Naive thymus-derived CD4-positive, alpha-beta T cell (primary cell): ENCODE measurements at regions not wholly inside any gene's neighbourhood (a gene's known extent, or its start where the extent isn't known, plus 50 kb on each side); places are given as distances from the start of the nearest gene placed in this dataset.

Experiments
- ATAC-seq: fragments of 150-1000 bp; cut with Tn5 transposase; 2 replicates; pipeline ENCODE4 v1.10.0; 2021; ENCODE audit warnings: mild to moderate bottlenecking, moderate library complexity
- CTCF ChIA-PET: fragments of 350-600 bp; sonication (Branson Sonifier 250); formaldehyde crosslinking; loops from one replicate; lab custom pipeline; 2021; ENCODE audit warnings: antibody characterized with exemption; lab: Charles Lee
- POLR2A ChIA-PET: fragments of 350-600 bp; sonication (Branson Sonifier 250); formaldehyde crosslinking; loops from one replicate; lab custom pipeline; 2021; ENCODE audit warnings: antibody characterized with exemption, inconsistent platforms; lab: Charles Lee
- DNase-seq, 9 donors: peaks; one replicate each; pipeline versions ENCODE4 v3.0.0 to v3.0.0-alpha.2; 2020 to 2022; ENCODE audit warnings: mixed read lengths in 1 of 9
- H3K27ac ChIP-seq: one replicate; pipeline ENCODE4 v1.7.0; 2013; ENCODE audit warnings: mild to moderate bottlenecking, low read depth, low read length, moderate library complexity
- H3K27me3 ChIP-seq, 2 donors: one replicate each; pipeline ENCODE4 v1.7.0; 2013; ENCODE audit warnings: low read length in 2 of 2, mild to moderate bottlenecking in 2 of 2, moderate library complexity in 2 of 2; ENCODE audit not compliant: control insufficient read depth in 2 of 2, insufficient read depth in 2 of 2
- H3K36me3 ChIP-seq, 3 experiments: 1 replicate in 2 of 3; 2 replicates in 1 of 3; pipeline ENCODE4 v1.7.0; 2013; ENCODE audit warnings: low read length in 3 of 3, mild to moderate bottlenecking in 3 of 3, moderate library complexity in 1 of 3; ENCODE audit not compliant: insufficient read depth in 3 of 3, control insufficient read depth in 2 of 3
- H3K4me1 ChIP-seq, 2 donors: one replicate each; pipeline ENCODE4 v1.7.0; 2013; ENCODE audit warnings: low read length in 2 of 2, mild to moderate bottlenecking in 2 of 2, moderate library complexity in 1 of 2; ENCODE audit not compliant: control insufficient read depth in 2 of 2, insufficient read depth in 2 of 2
- H3K4me3 ChIP-seq: 2 replicates; pipeline ENCODE4 v1.7.0; 2013; ENCODE audit warnings: mild to moderate bottlenecking, low read length
- H3K9me3 ChIP-seq, 3 experiments: 1 replicate in 2 of 3; 2 replicates in 1 of 3; pipeline ENCODE4 v1.7.0; 2013; ENCODE audit warnings: low read length in 3 of 3; ENCODE audit not compliant: control insufficient read depth in 2 of 3
- H3K27ac Mint-ChIP-seq, 9 donors: one replicate each; pipeline ENCODE4 v1.8.0; 2020 to 2022; ENCODE audit warnings: mixed read lengths in 9 of 9, mild to moderate bottlenecking in 8 of 9, moderate library complexity in 5 of 9, inconsistent platforms in 2 of 9
- H3K27me3 Mint-ChIP-seq, 5 donors: one replicate each; pipeline ENCODE4 v1.8.0; 2021 to 2022; ENCODE audit warnings: mixed read lengths in 5 of 5, mild to moderate bottlenecking in 1 of 5
- H3K36me3 Mint-ChIP-seq, 5 donors: one replicate each; pipeline ENCODE4 v1.8.0; 2020 to 2022; ENCODE audit warnings: mixed read lengths in 5 of 5, mild to moderate bottlenecking in 3 of 5, inconsistent platforms in 1 of 5
- H3K4me1 Mint-ChIP-seq, 7 donors: one replicate each; pipeline ENCODE4 v1.8.0; 2020 to 2022; ENCODE audit warnings: mixed read lengths in 7 of 7, mild to moderate bottlenecking in 3 of 7, inconsistent platforms in 1 of 7
- H3K4me3 Mint-ChIP-seq, 10 donors: one replicate each; pipeline ENCODE4 v1.8.0; 2020 to 2022; ENCODE audit warnings: mild to moderate bottlenecking in 10 of 10, mixed read lengths in 10 of 10, moderate library complexity in 6 of 10, inconsistent platforms in 2 of 10
- H3K9me3 Mint-ChIP-seq, 11 donors: one replicate each; pipeline ENCODE4 v1.8.0; 2020 to 2022; ENCODE audit warnings: mixed read lengths in 11 of 11, mild to moderate bottlenecking in 4 of 11, inconsistent platforms in 1 of 11, moderate library complexity in 1 of 11
- intact Hi-C, 2 donors: fragments of 100-400 bp; cut with micrococcal nuclease; formaldehyde crosslinking; loops; one replicate each; pipeline ENCODE4 v1.15.1; 2023

DNA sequence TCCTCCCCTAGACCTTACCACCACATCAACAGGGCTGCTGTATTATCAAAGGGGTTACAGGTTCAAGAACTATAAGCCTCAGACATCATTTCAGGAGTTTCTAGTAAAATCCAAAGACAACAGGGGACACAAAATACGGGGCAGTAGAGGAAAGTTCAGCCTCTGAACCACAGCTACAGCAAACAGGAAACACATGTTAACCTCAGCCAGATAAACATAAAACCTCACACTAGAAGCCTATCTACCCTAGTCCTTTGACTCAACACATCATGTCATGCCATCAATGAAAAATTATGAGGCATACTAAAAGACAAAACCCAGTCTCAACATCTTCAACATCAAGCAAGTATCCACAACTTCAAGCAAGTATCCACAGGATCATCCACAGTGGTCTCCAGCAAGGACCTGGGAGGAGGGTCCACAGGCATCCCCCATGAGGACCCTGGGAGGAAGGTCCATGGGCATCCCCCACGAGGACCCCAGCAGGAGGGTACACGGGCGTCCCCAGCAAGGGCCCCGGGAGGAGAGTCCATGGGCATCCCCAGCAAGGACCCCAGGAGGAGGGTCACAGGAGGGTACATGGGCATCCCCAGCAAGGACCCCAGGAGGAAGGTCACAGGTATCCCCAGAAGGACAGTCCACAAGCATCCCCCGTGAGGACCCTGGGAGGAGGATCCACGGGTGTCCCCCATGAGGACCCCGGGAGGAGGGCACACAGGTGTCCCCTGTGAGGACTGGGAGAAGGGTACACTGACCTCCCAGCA, 440.0 kb downstream of the MATN1 start:
- no peak overlapping the region for H3K27ac ChIP-seq
- peaks cover 0 to 4% (median 0%) of the 10 kb centered on the region in 5 donors for H3K36me3 Mint-ChIP-seq
- peak overlapping the region in 1 of 10 donors; percentile 72 for H3K4me3 Mint-ChIP-seq
- H3K4me1 ChIP-seq: peaks cover 0 to 3% of the 10 kb centered on the region in 2 donors
- DNase-seq (no peak), ATAC-seq (no peak)
- no peaks in the 10 kb centered on the region for H3K36me3 ChIP-seq
- no peak overlapping the region for H3K4me3 ChIP-seq
- H3K27ac Mint-ChIP-seq: peak overlapping the region in 1 of 9 donors; percentile 43
- peaks cover 6 to 34% (median 15%) of the 10 kb centered on the region in 5 donors for H3K27me3 Mint-ChIP-seq
- H3K9me3 ChIP-seq: no peaks in the 10 kb centered on the region
- H3K27me3 ChIP-seq: no peaks in the 10 kb centered on the region
- H3K9me3 Mint-ChIP-seq: peaks cover 0 to 2% (median 0%) of the 10 kb centered on the region in 11 donors
- intact Hi-C loops: no loop called here
- ChIA-PET CTCF (no interaction called here), POLR2A (no interaction called here)
- H3K4me1 Mint-ChIP-seq: peaks cover 0 to 19% (median 7%) of the 10 kb centered on the region in 7 donors

DNA sequence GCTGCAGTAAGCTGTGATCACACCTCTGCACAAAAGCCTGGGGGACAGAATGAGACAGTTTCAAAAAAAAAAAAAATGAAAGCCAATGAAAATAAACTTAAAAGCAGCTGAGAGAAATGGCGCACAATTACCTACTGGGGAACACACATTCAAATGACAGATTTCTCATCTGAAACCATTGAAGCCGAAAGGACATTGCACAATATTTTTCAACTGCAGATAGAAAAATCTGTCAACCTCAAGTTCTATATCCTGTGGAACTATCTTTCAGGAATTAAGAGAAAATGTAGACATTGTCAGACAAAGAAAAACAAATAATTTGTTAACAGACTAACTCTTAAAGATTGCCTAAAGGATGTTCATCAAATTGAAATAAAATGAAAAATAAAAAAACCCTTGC, 442.8 kb downstream of the MATN1 start:
- CTCF ChIA-PET: no interaction called here
- no peak overlapping the region for H3K4me3 ChIP-seq
- no peak overlapping the region for H3K27ac ChIP-seq
- ATAC-seq (no peak), DNase-seq (no peak)
- POLR2A ChIA-PET: no interaction called here
- H3K4me3 Mint-ChIP-seq: no peak overlapping the region
- no peaks in the 10 kb centered on the region for H3K9me3 ChIP-seq
- H3K36me3 Mint-ChIP-seq: peaks cover 0 to 4% (median 0%) of the 10 kb centered on the region in 5 donors
- H3K27me3 Mint-ChIP-seq: peaks cover 0 to 36% (median 9%) of the 10 kb centered on the region in 5 donors
- H3K9me3 Mint-ChIP-seq: peaks cover 0 to 5% (median 0%) of the 10 kb centered on the region in 11 donors
- no peak overlapping the region for H3K27ac Mint-ChIP-seq
- H3K27me3 ChIP-seq: no peaks in the 10 kb centered on the region
- peaks cover 0 to 19% (median 7%) of the 10 kb centered on the region in 7 donors for H3K4me1 Mint-ChIP-seq
- peaks cover 0 to 3% of the 10 kb centered on the region in 2 donors for H3K4me1 ChIP-seq
- intact Hi-C loops: no loop called here
- no peaks in the 10 kb centered on the region for H3K36me3 ChIP-seq

DNA sequence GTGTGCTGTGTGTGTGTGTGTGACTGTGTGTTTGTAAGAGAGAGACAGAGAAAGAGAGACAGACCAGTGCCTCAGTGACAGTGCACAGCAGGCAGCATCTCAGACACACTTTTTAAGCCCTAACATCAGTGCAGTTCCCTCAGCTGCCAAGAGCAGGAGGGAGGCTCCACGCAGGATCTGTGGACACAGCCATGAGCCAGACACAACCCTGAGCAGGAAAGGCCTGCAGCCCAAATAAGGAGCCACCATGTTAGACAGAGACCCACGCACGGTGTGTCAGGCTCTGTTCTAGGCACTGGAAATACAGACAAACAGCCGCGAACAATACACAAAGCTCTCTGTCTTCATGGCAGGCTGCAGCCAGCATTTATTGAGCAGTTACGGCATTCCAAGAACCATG, 445.5 kb downstream of the MATN1 start:
- no peak for DNase-seq
- no peaks in the 10 kb centered on the region for H3K36me3 Mint-ChIP-seq
- Histone ChIP-seq H3K27ac (no peak overlapping the region), H3K9me3 (no peaks in the 10 kb centered on the region), H3K4me3 (no peak overlapping the region), H3K4me1 (peaks cover 0 to 3% of the 10 kb centered on the region in 2 donors), H3K27me3 (no peaks in the 10 kb centered on the region), H3K36me3 (no peaks in the 10 kb centered on the region)
- ChIA-PET CTCF (no interaction called here), POLR2A (no interaction called here)
- no peak overlapping the region for H3K4me3 Mint-ChIP-seq
- peaks cover 0 to 36% (median 9%) of the 10 kb centered on the region in 5 donors for H3K27me3 Mint-ChIP-seq
- ATAC-seq: no peak
- no peak overlapping the region for H3K27ac Mint-ChIP-seq
- intact Hi-C loops: no loop called here
- peaks cover 0 to 7% (median 0%) of the 10 kb centered on the region in 11 donors for H3K9me3 Mint-ChIP-seq
- peaks cover 0 to 8% (median 2%) of the 10 kb centered on the region in 7 donors for H3K4me1 Mint-ChIP-seq

DNA sequence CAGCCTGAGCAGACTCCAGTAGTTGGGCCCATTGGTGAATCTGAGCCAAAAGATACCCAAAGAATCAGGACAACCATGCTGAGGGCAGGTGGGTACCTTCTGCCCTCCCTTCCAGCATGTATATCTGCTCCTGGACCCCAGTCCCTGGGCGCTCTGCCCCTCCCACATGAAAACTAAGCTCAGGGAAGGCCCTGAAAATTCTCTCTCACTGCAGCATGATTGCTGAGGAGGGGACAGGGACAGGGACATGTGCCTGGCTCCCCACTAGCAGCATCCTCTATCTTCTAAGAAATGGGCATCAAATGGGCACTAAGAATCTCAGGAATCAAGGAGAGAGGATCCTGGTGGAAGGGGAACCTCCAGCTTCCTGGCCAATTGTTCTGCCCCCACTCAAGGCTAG, 446.0 kb downstream of the MATN1 start:
- intact Hi-C loops: no loop called here
- CTCF ChIA-PET: no interaction called here
- H3K36me3 Mint-ChIP-seq: no peaks in the 10 kb centered on the region

DNA sequence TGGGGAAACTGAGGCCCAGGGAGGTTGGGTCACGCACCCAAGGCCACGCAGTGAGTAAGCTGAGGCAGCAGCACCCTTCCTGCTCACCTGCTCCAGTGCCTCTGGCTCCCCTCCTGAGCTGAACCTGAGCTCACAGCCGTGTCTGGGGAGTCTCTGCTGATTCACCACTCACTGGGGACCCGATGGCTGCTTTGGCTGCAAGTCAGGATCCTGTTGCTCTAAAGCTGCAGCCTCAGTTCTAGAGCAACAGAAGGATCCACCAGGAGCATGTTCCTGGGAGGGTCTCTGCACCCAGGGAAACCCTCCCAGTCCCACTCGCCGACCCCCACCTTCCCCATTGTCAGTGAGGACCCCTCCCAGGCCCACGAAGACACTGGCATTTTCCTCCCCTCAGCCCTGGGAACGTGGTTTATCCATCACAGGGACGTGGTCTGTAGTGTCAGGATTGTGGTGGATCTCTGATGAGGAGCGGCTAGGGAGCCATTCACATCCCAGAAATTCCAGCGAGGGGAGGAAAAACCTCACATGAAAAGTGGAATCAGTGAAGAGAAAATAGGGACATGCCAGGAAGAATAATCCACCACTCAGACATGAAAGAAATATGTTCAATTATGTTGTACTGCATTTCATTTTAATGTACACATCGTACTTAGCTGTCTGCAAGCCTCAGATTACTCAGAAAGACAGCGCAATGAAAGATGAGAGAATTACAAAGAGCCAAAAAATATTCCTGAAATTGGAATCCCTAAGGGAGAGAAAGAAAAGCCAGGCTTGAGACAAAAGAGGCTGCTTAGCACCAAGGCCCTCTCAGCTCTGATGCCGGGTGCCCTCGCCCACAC, 447.2 kb downstream of the MATN1 start:
- Histone ChIP-seq H3K4me3 (no peak overlapping the region), H3K36me3 (no peaks in the 10 kb centered on the region), H3K4me1 (no peaks in the 10 kb centered on the region), H3K27ac (no peak overlapping the region), H3K9me3 (no peaks in the 10 kb centered on the region), H3K27me3 (no peaks in the 10 kb centered on the region)
- Mint-ChIP-seq H3K27me3 (peaks cover 0 to 26% (median 9%) of the 10 kb centered on the region in 5 donors), H3K27ac (no peak overlapping the region), H3K9me3 (peaks cover 0 to 7% (median 0%) of the 10 kb centered on the region in 11 donors), H3K4me3 (no peak overlapping the region), H3K4me1 (no peaks in the 10 kb centered on the region), H3K36me3 (no peaks in the 10 kb centered on the region)
- ATAC-seq: no peak
- ChIA-PET CTCF (no interaction called here), POLR2A (interaction anchor here (0.7 kb wide), 1 partner anchor 204 kb away, joined by 4 read pairs; no protein-coding TSS in a partner anchor)
- intact Hi-C loops: no loop called here
- DNase-seq: no peak

More for the DNA sequence above, 446.0 kb downstream of the MATN1 start:
- no peak for ATAC-seq
- Histone ChIP-seq H3K27ac (no peak overlapping the region), H3K36me3 (no peaks in the 10 kb centered on the region), H3K9me3 (no peaks in the 10 kb centered on the region), H3K27me3 (no peaks in the 10 kb centered on the region), H3K4me1 (peaks cover 0 to 3% of the 10 kb centered on the region in 2 donors), H3K4me3 (no peak overlapping the region)
- Mint-ChIP-seq H3K4me1 (peaks cover 0 to 4% (median 0%) of the 10 kb centered on the region in 7 donors), H3K9me3 (peaks cover 0 to 7% (median 0%) of the 10 kb centered on the region in 11 donors), H3K4me3 (no peak overlapping the region), H3K27me3 (peaks cover 0 to 37% (median 9%) of the 10 kb centered on the region in 5 donors), H3K27ac (no peak overlapping the region)
- POLR2A ChIA-PET: no interaction called here
- no peak for DNase-seq

DNA sequence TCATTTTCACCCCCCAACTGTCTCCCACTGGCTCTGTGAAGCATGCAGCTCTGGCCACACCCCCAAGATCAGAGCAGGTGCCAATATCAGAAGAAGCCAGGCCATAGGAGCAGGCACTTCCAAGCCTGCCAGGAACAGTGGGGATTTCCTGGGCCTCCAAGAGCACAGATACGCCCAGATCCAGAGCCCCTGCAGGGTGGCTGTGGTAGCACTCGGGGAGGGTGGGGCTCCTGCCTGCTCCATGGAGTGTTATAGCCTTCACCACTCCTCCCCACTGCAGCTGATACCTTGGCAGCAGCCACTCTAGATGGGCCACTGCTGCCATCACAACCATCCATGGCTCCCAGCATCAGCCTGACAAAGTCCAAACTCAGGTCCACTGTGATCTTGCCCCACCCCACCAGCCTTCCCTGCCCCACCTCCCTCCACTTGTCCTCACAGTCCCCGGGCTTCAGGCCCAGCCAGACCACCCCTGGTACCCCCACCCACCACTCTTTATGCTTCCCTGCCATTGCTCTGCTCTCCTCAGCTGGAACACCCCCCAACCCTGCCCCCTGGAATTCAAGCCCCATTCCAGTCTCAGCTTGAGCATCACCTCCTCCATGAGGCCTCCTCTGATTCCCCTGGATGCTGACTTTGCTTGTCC, 448.3 kb downstream of the MATN1 start:
- Mint-ChIP-seq H3K9me3 (peaks cover 0 to 7% (median 0%) of the 10 kb centered on the region in 11 donors), H3K36me3 (no peaks in the 10 kb centered on the region), H3K4me3 (no peak overlapping the region), H3K27me3 (peaks cover 0 to 21% (median 13%) of the 10 kb centered on the region in 5 donors), H3K4me1 (no peaks in the 10 kb centered on the region), H3K27ac (peak overlapping the region in 1 of 9 donors; percentile 21)
- Histone ChIP-seq H3K27me3 (no peaks in the 10 kb centered on the region), H3K4me3 (no peak overlapping the region), H3K36me3 (no peaks in the 10 kb centered on the region), H3K4me1 (no peaks in the 10 kb centered on the region), H3K27ac (no peak overlapping the region), H3K9me3 (no peaks in the 10 kb centered on the region)
- POLR2A ChIA-PET: interaction anchor here (0.7 kb wide), 1 partner anchor 203 kb away, joined by 4 read pairs; no protein-coding TSS in a partner anchor
- intact Hi-C loops: no loop called here
- no peak for ATAC-seq
- CTCF ChIA-PET: no interaction called here
- DNase-seq: no peak
